HepG2 (cell line): ENCODE measurements at regions not wholly inside any gene's neighbourhood (a gene's known extent, or its start where the extent isn't known, plus 50 kb on each side); places are given as distances from the start of the nearest gene placed in this dataset.

Source experiments
- ADNP ChIP-seq: sonication (generic); formaldehyde crosslinking; IDR thresholded peaks from 2 replicates; pipeline ENCODE4 v1.4.0; 2020; ENCODE audit warnings: missing genetic modification reagents
- ATM ChIP-seq: fragments of 450-650 bp; IDR thresholded peaks from 2 replicates; pipeline ENCODE4 v1.7.1; 2017; ENCODE audit warnings: mild to moderate bottlenecking, borderline replicate concordance
- FOXA1 ChIP-seq, 2 experiments: fragments of 450-650 bp in 1 of 2; sonication (generic) in 1 of 2; formaldehyde crosslinking in 1 of 2; IDR thresholded peaks; 2 replicates each; pipeline versions ENCODE4 v1.4.0 to v1.6.1; 2016 to 2020; ENCODE audit warnings: missing genetic modification reagents in 1 of 2
- GZF1 ChIP-seq: sonication (generic); formaldehyde crosslinking; IDR thresholded peaks from 2 replicates; pipeline ENCODE4 v1.5.1; 2020; ENCODE audit warnings: mild to moderate bottlenecking, missing genetic modification reagents
- HMGXB3 ChIP-seq: sonication (generic); formaldehyde crosslinking; IDR thresholded peaks from 2 replicates; pipeline ENCODE4 v1.4.0; 2020; ENCODE audit warnings: missing genetic modification reagents, borderline replicate concordance
- MED13 ChIP-seq: sonication (generic); formaldehyde crosslinking; IDR thresholded peaks from 2 replicates; pipeline ENCODE4 v1.5.0; 2020; ENCODE audit warnings: missing genetic modification reagents
- MEIS1 ChIP-seq: sonication (generic); formaldehyde crosslinking; IDR thresholded peaks from 2 replicates; pipeline ENCODE4 v1.9.0; 2021; ENCODE audit warnings: mild to moderate bottlenecking, missing genetic modification reagents, moderate library complexity, borderline replicate concordance
- NCOA2 ChIP-seq: sonication (generic); formaldehyde crosslinking; IDR thresholded peaks from 2 replicates; pipeline ENCODE4 v1.8.0; 2022; ENCODE audit warnings: inconsistent platforms
- PHB2 ChIP-seq: fragments of 450-650 bp; IDR thresholded peaks from 2 replicates; pipeline ENCODE4 v1.6.1; 2018; ENCODE audit not compliant: partially characterized antibody
- POLR2A ChIP-seq, 2 experiments: IDR thresholded peaks; 2 replicates each; pipeline ENCODE4 v1.6.1; 2011; ENCODE audit warnings: low read depth in 2 of 2, low read length in 2 of 2, mild to moderate bottlenecking in 1 of 2, moderate library complexity in 1 of 2; ENCODE audit not compliant: insufficient read depth in 1 of 2
- RBM22 ChIP-seq: fragments of 200-400 bp; formaldehyde crosslinking; optimal IDR thresholded peaks from 2 replicates; pipeline ENCODE3; 2017; ENCODE audit warnings: mild to moderate bottlenecking, low read length, moderate library complexity
- THYN1 ChIP-seq: sonication (generic); formaldehyde crosslinking; IDR thresholded peaks from 2 replicates; pipeline ENCODE4 v1.8.1; 2023; ENCODE audit warnings: low read depth, mild to moderate bottlenecking, moderate library complexity, missing genetic modification reagents, borderline replicate concordance
- ZBTB42 ChIP-seq: sonication (generic); formaldehyde crosslinking; IDR thresholded peaks from 2 replicates; pipeline ENCODE4 v1.5.0; 2020; ENCODE audit warnings: mild to moderate bottlenecking, missing genetic modification reagents
- ZNF251 ChIP-seq: sonication (generic); formaldehyde crosslinking; IDR thresholded peaks from 2 replicates; pipeline ENCODE4 v1.9.0; 2021; ENCODE audit warnings: mild to moderate bottlenecking, missing genetic modification reagents
- ZNF3 ChIP-seq: IDR thresholded peaks from 2 replicates; pipeline ENCODE4 v1.7.0; 2017; ENCODE audit warnings: inconsistent platforms
- ZNF33A ChIP-seq: sonication (generic); formaldehyde crosslinking; IDR thresholded peaks from 2 replicates; pipeline ENCODE4 v1.5.1; 2020; ENCODE audit warnings: missing genetic modification reagents, mild to moderate bottlenecking, moderate library complexity, borderline replicate concordance
- ZNF446 ChIP-seq: sonication (generic); formaldehyde crosslinking; IDR thresholded peaks from 2 replicates; pipeline ENCODE4 v1.5.0; 2020; ENCODE audit warnings: mild to moderate bottlenecking, missing genetic modification reagents
- ZNF501 ChIP-seq: sonication (generic); formaldehyde crosslinking; IDR thresholded peaks from 2 replicates; pipeline ENCODE4 v1.5.1; 2020; ENCODE audit warnings: mild to moderate bottlenecking, moderate library complexity, missing genetic modification reagents
- ZSCAN9 ChIP-seq: IDR thresholded peaks from 2 replicates; pipeline ENCODE4 v1.6.1; 2016; ENCODE audit warnings: borderline replicate concordance
- TF ChIP-seq, protein P1 (sequence below): sonication (generic); formaldehyde crosslinking; IDR thresholded peaks from 2 replicates; pipeline ENCODE4 v1.8.1; 2023; ENCODE audit warnings: mild to moderate bottlenecking, missing genetic modification reagents
- TF ChIP-seq, protein P2 (sequence below): sonication (generic); formaldehyde crosslinking; IDR thresholded peaks from 2 replicates; pipeline ENCODE4 v1.4.0; 2020; ENCODE audit warnings: mild to moderate bottlenecking, missing genetic modification reagents
- TF ChIP-seq, protein P3 (sequence below): sonication (generic); formaldehyde crosslinking; IDR thresholded peaks from 2 replicates; pipeline ENCODE4 v1.5.0; 2020; ENCODE audit warnings: mild to moderate bottlenecking, missing genetic modification reagents
- TF ChIP-seq, protein P4 (sequence below): sonication (generic); formaldehyde crosslinking; IDR thresholded peaks from 2 replicates; pipeline ENCODE4 v1.4.0; 2020; ENCODE audit warnings: missing genetic modification reagents; ENCODE audit errors: not compliant biosample characterization

- no peak for TF ChIP-seq HMGXB3 (CRISPR knock-in tag)
- TF ChIP-seq FOXA1 (IDR thresholded peaks at IDR 0.05): no peak
- no peak for TF ChIP-seq FOXA1 (CRISPR knock-in tag; IDR thresholded peaks at IDR 0.05)
- TF ChIP-seq, protein P1, sequence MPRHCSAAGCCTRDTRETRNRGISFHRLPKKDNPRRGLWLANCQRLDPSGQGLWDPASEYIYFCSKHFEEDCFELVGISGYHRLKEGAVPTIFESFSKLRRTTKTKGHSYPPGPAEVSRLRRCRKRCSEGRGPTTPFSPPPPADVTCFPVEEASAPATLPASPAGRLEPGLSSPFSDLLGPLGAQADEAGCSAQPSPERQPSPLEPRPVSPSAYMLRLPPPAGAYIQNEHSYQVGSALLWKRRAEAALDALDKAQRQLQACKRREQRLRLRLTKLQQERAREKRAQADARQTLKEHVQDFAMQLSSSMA (CRISPR knock-in tag): no peak
- no peak for TF ChIP-seq MED13 (CRISPR knock-in tag)
- no peak for TF ChIP-seq PHB2
- no peak for TF ChIP-seq ZNF33A (CRISPR knock-in tag)
- TF ChIP-seq ZBTB42 (CRISPR knock-in tag): 0 out of 2 replicates have a peak, but pooled peaks have one; percentile 8
- TF ChIP-seq ZSCAN9: no peak
- no peak for TF ChIP-seq ZNF3
- no peak for TF ChIP-seq NCOA2 (CRISPR knock-in tag)
- 0 out of 2 replicates have a peak, but pooled peaks have one; percentile 37 for TF ChIP-seq THYN1
- no peak for TF ChIP-seq GZF1 (CRISPR knock-in tag)
- TF ChIP-seq, protein P2, sequence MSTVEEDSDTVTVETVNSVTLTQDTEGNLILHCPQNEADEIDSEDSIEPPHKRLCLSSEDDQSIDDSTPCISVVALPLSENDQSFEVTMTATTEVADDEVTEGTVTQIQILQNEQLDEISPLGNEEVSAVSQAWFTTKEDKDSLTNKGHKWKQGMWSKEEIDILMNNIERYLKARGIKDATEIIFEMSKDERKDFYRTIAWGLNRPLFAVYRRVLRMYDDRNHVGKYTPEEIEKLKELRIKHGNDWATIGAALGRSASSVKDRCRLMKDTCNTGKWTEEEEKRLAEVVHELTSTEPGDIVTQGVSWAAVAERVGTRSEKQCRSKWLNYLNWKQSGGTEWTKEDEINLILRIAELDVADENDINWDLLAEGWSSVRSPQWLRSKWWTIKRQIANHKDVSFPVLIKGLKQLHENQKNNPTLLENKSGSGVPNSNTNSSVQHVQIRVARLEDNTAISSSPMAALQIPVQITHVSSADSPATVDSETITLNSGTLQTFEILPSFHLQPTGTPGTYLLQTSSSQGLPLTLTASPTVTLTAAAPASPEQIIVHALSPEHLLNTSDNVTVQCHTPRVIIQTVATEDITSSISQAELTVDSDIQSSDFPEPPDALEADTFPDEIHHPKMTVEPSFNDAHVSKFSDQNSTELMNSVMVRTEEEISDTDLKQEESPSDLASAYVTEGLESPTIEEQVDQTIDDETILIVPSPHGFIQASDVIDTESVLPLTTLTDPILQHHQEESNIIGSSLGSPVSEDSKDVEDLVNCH (CRISPR knock-in tag): no peak
- peak; percentile 68 for TF ChIP-seq ZNF501 (CRISPR knock-in tag)
- no peak for TF ChIP-seq ZNF251 (CRISPR knock-in tag)
- TF ChIP-seq, protein P3, sequence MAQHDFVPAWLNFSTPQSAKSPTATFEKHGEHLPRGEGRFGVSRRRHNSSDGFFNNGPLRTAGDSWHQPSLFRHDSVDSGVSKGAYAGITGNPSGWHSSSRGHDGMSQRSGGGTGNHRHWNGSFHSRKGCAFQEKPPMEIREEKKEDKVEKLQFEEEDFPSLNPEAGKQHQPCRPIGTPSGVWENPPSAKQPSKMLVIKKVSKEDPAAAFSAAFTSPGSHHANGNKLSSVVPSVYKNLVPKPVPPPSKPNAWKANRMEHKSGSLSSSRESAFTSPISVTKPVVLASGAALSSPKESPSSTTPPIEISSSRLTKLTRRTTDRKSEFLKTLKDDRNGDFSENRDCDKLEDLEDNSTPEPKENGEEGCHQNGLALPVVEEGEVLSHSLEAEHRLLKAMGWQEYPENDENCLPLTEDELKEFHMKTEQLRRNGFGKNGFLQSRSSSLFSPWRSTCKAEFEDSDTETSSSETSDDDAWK (CRISPR knock-in tag): no peak
- TF ChIP-seq, protein P4, sequence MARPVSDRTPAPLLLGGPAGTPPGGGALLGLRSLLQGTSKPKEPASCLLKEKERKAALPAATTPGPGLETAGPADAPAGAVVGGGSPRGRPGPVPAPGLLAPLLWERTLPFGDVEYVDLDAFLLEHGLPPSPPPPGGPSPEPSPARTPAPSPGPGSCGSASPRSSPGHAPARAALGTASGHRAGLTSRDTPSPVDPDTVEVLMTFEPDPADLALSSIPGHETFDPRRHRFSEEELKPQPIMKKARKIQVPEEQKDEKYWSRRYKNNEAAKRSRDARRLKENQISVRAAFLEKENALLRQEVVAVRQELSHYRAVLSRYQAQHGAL (CRISPR knock-in tag): no peak
- no peak; a peak in 1 of 4 replicates for TF ChIP-seq POLR2A (IDR thresholded peaks at IDR 0.05; ENCODE audit: insufficient read depth in 1 of 2, low read depth in 2 of 2, low read length in 2 of 2)
- TF ChIP-seq ATM: no peak
- TF ChIP-seq ZNF446 (CRISPR knock-in tag): no peak
- no peak for TF ChIP-seq MEIS1
- no peak for TF ChIP-seq ADNP (CRISPR knock-in tag)
- no peak for TF ChIP-seq RBM22
Measured at GRCh38 chr6:1230281-1230680, 81.6 kb upstream of the FOXQ1 start (continued).
